ENCODE measurements at regions not wholly inside any gene's neighbourhood (a gene's known extent, or its start where the extent isn't known, plus 50 kb on each side); places are given as distances from the start of the nearest gene placed in this dataset.
"Not testable (repeated sequence)": the region's sequence is repeated elsewhere in the genome, so short reads cannot be mapped to it uniquely, and the experiment has no call there.

- DNase-seq (ENCODE audit: low read depth) = no peak
Measured at GRCh38 chr12:131375261-131375971, 335.5 kb upstream of the SFSWAP start.

GRCh38 chr12:131375972-131376345 lies 334.9 kb upstream of the SFSWAP start:
- no peak for DNase-seq (ENCODE audit: low read depth)

GRCh38 chr12:131378176-131378842 lies 332.6 kb upstream of the SFSWAP start:
- DNase-seq (ENCODE audit: low read depth) = no peak

DNA sequence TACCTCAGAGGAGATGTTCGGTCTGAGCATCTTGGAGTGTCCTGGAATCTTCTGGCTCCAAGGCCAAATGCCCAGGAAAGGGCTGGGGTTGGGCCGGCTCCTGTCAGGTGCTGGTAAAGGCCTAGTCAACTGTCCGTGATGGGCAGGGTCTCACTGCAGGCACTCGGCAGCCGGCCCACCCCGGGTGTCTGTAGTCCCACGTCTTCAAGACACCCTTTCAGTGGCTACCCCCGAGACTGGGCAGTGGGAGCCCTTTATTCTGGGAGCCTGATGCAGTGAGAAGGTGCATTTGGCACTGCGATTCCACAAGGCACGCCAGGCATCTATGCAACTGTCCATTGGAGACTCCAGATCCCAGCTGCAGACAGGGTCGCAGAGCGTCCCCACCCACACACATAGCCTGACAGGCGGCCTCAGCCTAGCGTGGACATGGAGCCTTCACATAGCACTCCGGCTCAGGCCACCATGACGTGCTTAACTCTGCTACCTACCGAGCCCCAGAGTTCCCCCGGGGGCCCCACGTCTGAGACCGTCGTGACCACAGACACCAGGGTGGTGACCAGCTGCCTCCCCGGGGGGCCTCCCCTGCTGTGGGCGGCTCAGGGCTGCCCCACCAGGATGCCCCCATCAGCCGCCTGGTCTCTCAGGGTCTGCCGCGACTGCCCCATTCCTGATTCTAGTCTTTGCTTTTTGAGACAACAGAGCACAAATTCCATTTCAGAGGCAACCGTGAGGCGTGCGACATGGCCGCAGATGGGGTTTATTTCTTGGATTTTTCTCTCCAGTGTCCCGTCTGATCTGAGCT lies 331.8 kb upstream of the SFSWAP start:
- DNase-seq (ENCODE audit: low read depth) = no peak

DNA sequence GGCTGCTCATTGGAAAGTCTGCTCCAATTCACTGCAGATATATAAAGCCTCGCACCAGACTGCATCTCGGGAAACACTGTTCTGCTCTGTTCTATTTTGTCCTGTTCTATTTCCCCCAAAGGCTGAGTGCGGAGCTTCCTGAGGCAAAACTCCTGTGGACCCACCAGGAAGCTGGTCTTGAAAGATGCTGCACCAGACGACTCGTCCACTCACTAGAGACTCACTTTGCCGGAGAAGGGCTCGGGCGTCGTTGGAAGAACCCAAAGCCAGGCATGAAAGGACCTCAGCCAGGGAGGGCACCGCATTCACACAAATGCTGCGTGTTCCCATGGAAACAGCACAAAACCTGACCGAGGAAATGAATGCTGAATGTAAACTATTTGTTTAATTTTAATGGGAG lies 331.2 kb upstream of the SFSWAP start:
- DNase-seq (ENCODE audit: low read depth) = no peak

DNA sequence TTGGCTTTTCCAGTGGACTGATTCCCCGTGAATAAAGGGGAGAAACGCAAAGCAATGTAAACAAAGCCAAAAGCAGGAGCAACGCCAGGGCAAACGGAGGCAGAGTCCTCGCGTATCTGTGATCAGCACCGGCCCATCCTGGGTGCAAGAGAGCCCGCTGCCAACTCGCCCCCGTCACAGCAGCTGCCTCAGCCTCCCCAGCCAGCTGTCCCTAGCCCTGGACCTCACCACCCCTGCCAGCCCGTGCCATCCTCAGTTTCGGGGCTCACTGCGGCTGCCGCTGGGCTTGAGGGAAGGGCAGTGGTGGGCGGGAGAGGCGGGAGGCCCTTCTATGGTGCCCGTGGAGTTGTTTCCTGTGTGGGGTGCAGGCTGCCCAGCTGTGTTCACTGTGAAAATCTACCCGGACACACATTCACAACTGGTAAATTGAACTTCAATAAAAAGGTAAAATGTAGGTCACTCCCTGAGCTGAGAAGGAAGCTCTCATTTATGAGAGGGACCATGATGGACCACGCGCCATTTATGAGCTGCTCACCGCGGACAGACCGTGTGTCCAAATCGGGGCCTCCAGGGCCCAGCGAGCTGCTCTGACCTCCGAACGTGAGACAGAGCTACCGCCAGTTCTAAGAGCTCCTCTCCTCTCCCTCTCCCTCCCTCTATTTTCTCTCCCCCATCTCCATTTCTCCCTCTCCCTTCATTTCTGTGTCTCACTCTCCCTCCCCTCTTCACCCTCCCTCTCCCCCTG lies 330.5 kb upstream of the SFSWAP start:
- no peak for DNase-seq (ENCODE audit: low read depth)

- DNase-seq (ENCODE audit: low read depth) = no peak
Measured at GRCh38 chr12:131380965-131381705, 329.8 kb upstream of the SFSWAP start.

DNA sequence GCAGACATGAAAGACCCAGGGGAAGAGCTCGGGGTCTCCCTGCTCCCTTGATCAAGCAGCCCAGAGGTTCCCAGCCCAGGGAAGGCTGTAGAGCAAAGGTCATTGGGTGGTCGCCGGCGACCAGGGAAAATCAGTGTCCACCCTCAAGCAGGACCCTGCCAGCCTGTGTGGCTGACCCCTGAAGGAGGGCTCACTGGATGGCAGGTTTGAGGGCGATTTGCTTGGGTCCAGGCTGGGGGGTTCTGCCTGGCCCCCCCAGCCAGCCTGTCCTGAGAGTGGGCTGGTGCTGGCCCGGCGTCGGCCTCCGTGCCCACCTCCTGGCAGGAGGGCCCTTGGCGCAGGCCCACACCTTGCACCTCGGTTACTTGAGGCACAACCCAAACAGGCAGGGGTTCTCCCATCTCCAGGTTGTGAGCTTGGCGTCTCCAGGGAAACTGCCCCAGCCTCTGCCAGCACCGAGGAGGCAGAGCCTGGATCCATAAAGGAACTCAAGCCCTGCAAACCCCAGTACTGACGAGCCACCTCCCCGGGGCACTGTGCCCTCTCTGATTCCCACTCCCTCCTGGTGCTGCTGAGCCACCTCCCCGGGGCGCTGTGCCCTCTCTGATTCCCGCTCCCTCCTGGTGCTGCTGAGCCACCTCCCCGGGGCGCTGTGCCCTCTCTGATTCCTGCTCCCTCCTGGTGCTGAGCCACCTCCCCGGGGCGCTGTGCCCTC lies 329.0 kb upstream of the SFSWAP start:
- DNase-seq (ENCODE audit: low read depth) = no peak

- no peak for DNase-seq (ENCODE audit: low read depth)
Measured at GRCh38 chr12:131383291-131383690, 327.6 kb upstream of the SFSWAP start.

DNA sequence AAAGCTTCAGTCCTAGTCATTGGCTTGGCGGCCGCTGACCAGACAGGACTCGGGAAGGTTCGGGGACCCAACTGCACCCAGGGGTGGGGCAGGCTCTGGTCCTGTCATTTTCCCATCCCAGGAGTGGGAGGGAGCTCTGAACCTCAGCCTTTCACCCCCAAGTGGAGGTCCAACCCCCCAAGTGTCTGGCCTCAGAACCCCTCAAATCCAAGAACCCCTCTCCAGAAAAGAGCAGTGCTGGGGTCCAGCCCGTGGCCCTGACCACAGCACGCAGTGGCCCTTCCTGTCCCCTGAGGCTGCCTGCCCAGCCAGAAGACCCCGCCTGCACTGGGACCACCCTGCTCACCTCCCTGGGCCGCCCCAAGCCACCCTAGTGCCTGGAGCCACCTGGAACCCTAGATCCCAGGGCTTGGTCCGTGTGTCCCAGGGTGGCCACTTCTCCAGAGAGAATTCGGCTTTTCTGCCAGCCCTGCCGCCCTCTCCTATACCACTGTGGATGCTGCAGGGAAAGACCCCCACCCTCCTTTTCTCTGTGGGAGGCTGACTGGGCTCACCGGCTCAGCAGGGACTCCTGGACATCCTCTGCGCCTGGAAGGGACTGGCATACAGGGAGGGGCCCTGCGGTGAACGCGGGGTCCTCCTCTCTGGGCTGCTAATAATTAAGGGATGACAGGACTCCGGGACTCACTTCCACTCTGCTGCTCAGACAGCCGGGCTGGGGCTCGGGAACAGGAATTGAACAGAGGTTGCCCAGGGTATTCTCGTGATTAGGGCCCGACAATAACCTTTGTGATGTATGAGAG lies 326.9 kb upstream of the SFSWAP start:
- DNase-seq (ENCODE audit: low read depth) = no peak

- DNase-seq (ENCODE audit: low read depth) = no peak
Measured at GRCh38 chr12:131384544-131384855, 326.4 kb upstream of the SFSWAP start.

GRCh38 chr12:131385313-131386166 lies 325.4 kb upstream of the SFSWAP start:
- no peak for DNase-seq (ENCODE audit: low read depth)

GRCh38 chr12:131386167-131386521 lies 324.7 kb upstream of the SFSWAP start:
- DNase-seq (ENCODE audit: low read depth) = no peak

DNA sequence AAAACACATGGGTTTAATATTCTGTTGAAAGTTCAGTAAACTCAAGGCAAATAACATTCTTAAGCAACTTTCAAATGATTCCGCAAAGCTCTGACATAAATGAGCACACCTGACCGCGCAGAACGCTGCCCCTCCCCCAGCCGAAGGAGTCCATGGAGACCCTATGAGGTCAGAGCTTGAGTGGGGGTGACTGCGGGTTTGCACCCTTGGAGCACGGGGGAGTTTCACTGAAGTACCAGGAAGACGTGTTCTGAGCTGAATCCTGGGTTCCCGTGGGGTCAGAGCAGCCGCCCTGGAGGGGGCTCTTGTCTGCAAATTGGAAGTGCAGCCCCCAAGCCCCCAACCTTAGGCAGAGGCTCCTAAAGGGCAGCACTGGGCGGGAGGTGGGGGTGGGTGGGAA lies 324.1 kb upstream of the SFSWAP start:
- no peak for DNase-seq (ENCODE audit: low read depth)

GRCh38 chr12:131387281-131388163 lies 323.4 kb upstream of the SFSWAP start:
- no peak for DNase-seq (ENCODE audit: low read depth)

DNA sequence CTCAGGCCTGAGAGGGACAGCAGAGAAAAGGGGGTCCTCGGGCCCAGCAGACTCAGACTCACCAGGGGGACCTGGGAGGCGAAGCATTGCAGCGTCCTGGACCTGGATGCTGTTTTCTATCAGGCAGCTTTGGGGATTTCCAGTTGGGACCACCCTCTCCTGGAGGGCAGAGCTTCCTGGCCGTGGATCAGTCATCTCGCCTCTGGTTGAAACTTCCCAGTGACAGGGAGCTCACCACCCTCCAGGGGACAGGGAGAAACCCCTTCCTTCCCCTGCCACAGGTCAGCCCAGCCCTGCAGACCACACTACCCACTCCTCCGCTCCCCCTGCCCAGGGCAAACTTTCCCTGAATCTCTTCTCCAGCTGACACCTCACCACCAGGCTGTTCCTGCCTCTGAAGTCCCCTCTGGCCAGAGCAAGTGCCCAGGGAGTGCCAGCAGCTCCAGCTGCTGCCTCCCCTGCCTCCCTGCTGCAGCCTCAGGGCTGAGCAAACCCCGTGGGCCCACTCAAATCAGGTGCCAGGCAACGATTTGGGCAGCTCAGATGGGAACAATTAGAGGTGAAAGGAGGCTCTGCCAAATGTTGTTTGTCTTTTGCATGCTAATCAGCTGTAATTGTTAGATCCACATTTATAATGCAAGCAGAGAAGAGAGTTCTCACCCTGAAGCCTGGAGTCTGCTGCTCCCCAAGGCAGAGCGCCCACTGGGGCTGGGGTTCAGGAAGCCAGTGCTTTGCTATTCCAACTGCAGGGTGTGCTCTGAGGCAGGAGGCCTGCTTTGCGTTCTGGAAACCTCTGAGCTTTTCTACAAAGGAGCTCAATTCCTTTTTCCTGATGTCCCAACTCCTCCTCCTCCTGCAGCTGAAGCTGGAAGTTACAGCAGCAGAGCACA lies 322.5 kb upstream of the SFSWAP start:
- not testable (repeated sequence) for DNase-seq (ENCODE audit: low read depth)
